Stimulated activated CD8-positive, alpha-beta memory T cell treated with anti-CD3 and anti-CD28 coated beads, Interleukin-4, amount 100 ng/mL, for 1 hour (primary cell): ENCODE measurements at regions not wholly inside any gene's neighbourhood (a gene's known extent, or its start where the extent isn't known, plus 50 kb on each side); places are given as distances from the start of the nearest gene placed in this dataset.

Experiments
- DNase-seq, 2 donors: peaks; one replicate each; pipeline ENCODE4 v3.0.0-alpha.2; 2020; ENCODE audit warnings: low read depth in 2 of 2, low spot score in 1 of 2

DNA sequence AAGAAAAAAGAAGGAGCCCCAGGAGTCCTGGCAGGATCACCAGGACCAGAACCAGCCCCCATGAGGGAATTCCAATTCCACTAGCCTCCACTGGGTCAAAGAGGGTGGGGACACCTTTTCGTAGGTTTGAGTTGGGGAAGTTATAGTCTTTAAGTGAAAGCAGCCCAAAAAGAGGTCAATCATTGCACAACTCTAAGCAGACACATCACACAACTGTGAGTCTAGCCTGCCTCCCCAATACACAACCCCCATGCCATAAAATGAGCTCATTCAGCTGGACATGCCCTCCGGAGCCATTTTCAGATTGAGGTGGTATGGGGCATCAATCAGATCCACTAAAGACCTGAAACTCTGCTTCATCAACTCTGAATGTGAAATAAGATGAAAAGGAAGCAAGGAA lies 179.9 kb downstream of the NPHP4 start:
- DNase-seq = no peak

DNA sequence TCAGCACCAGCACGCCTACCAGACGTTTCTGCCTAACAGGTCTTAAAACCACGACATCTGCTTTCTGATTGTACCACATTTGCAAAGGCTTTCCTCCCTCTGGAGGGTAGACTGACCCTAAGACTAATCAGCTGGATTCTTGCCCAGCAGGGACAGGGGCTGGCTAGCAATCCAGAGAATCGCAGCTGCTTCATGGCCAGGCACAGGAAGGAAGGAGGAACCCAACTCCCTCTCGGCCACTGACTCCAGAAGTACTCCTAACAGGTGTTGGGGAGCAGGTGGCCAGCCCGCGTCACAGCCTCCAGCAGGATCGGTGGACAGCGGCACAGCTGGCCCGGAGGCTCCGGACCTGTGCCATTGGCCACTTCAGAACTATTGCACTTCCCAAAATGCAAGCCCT lies 180.8 kb downstream of the NPHP4 start:
- DNase-seq = no peak

DNA sequence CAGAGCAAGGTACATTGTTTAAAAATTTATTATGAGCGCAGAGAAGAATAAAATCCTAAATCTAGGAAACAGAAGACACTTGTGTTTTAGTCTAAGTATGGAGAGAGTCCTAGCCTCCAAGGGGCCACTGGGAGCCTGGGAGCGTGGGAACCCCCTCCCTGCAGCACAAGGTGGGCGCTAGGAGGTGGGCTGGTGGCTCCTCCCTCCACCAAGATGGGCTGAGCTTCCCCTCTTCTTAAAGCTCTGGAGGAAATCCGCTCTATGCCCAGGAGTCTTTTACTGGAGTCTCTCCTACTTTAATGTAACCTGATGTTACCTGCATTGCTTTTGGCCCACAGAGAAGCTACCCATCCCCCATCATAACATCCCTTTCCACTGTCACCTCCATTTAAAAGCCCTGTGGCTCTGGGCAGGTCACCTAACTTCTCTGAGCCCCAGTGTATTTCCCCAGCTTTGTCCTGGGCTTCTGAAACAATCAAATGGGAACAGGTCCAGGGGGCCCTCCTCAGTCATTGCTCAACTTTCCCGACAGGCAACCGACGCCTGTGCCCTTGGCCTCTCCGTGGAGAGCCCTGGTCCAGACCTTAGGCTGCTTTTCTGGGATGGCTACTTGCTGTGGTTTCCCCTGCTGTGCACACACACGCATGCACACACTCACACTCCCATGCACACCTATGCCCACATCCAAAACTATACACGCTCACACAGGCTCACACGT lies 181.5 kb downstream of the NPHP4 start:
- no peak for DNase-seq

DNA sequence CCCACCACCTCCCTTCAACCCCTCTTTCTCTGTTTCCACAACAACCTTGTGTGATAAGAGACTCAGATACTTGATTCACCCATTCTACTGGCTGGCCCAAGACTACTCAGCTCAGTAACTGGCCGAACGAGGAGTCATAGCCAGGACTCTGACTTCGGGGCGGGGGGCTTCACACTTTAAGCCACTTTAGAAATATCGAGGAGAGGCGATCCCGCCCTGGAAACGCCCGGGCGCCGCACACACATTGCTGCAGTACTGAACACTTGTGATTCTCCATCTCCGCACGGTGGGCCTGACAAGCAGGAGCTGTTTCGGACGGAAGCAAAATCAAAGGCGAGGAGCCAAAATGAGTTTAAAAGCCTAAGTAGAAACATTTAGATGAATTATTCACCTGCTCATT lies 182.1 kb downstream of the NPHP4 start:
- DNase-seq = no peak

DNA sequence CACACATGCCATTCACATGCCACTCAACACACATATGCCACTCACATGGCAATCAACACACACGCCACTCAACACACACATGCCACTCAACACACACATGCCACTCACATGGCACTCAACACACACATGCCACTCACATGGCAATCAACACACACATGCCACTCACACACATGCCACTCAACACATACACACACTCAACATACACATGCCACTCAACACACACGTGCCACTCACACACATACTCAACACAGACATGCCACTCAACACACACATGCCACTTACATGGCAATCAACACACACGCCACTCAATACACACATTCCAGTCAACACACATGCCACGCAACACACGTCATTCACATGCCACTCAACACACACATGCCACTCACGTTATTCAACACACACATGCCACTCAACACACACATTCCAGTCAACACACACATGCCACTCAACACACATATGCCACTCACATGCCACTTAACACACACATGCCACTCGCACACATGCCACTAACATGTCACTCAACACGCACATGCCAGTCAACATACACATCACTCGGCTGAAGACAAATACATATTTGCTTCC lies 182.9 kb downstream of the NPHP4 start:
- no peak for DNase-seq

DNA sequence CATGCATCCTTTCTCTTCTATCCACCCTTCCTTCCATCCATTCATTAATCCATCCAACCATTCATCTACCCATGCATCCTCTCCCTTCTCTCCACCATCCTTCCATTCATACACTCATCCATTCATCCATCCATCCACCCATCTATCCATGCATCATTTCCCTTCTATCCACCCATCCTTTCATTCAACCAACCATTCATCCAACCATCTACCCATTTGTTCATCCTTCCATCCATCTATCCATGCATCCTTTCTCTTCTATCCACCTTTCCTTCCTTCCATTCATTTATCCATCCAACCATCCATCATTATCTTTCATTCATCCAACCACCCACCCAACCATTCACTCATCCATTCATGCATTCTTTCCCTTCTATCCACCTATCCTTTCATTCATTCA lies 188.4 kb downstream of the NPHP4 start:
- DNase-seq = no peak

DNA sequence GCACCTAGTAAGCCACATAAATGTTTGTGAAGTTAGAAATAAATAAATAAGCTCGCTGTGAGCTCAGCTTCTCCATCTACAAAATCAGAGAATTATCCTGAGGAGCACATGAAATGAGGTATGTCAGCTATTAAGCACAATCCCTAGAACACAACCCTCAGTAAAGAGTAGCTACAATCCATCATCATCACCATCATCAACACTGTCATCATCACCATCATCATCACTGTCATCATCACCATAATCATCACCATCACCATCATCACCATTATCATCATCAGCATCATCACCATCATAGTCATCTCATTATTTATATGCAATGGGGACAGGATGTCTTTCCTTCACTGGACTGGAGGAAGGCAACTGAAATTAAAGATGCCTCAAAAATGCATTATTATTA lies 189.6 kb downstream of the NPHP4 start:
- no peak for DNase-seq

DNA sequence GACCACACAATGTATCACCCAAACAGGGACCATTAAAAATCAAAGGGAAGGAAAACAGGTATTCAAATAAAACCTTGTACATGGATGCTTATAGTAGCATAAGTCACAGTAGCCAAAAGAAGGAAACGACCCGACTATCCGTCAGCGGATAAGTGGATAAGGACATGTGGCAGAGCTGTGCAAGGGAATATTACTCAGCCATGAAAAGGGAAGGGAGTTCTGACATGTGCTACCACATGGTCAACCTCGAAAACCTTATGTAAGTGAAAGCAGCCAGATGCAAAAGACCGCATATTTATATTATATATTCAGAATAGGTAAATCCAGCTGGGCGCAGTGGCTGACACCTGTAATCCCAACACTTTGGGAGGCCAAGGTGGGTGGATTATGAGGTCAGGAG lies 193.3 kb downstream of the NPHP4 start:
- no peak for DNase-seq

DNA sequence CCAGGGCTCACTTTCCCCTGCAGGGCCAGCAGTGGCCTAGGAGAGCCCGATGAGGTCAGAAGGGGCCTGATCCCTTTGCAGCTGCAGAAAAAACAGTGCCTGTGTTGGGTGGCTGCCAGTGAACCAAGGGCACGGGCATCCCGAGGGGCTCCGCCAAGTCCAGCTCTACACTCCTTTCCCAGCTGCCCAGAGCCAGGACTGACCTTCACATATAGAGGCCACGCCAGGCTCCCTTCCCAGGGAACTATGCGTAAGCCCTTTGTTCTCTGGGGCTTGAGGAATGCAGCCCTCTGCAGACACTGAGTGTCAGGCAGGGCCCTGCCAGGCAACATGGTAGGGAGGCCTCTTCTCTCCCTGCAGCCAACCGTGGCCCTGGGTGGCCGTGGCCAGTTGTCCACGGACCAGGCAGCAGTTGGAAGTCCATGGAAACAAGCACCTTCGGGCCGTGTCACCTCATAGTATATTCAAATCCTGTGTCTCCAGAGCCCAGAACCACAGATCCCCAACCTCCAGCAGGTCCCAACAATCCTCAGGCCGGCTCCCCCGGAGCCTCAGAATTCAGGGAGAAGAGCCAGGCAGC lies 194.0 kb downstream of the NPHP4 start:
- no peak for DNase-seq

DNA sequence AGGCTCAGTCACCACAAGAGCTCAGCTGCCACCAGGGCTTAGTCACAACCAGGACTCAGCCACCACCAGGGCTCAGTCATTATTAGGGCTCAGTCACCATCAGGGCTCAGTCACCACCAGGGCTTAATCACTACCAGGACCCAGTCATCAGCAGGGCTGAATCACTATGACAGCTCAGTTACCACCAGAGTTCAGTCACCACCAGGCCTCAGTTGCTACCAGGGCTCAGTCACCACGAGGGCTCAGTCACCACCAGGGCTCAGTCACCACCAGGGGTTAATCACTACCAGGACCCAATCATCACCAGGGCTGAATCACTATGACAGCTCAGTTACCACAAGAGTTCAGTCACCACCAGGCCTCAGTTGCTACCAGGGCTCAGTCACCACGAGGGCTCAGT lies 196.2 kb downstream of the NPHP4 start:
- no peak for DNase-seq

DNA sequence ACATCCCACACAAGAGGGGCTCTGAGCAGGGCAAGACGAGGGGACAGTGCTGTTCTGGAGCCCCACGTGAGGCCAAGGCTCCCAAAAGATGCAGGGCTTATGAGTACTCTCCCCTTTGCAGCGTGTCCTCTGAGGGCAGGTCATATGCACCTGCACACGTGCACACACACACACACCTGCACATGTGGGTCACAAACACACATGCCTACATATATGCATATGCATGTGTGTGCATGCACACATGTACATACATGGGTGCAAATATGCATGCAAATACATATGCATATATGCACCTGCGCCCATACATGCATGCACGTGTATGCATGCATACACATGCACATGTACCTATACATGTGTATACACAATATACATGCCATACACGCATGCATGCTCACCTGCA lies 197.9 kb downstream of the NPHP4 start:
- DNase-seq = no peak

DNA sequence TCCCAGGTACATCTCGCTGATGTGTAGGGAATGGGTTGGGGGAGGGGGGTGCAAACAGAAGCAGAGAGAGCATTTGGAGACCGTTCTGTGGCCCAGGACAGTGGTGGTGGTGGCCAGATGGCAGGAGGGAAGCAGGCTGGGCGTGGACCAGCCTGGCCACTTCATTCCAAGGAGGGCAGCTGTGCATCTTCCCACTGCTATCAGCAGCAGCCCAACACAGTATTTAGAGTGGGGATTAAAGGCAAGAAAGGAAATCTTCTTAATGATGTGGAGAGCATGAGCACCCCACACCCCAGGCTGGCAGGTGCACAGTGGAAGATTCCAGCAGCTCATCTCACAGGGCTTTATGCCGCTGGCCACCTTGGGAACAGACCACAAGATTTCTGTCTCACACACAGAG lies 198.7 kb downstream of the NPHP4 start:
- no peak for DNase-seq

DNA sequence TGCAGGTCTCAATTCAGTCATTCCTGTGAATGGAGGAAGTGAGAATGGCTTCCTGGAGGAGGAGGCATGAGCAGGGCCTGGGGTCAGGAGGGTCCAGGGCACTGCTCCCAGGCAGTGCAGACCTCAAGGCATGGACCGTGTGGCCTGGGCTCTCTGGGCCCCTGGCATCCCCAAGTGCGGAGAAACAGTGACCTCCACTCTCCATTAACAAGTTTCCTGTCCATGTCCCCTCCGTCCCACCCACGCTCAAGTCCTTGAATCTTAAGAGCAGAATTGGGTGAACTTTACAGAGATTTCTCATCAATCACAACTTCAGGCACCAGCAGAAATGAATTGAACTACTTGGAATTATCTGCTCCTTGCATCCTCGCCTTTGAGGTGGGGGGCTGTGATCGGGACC lies 211.1 kb downstream of the NPHP4 start:
- no peak for DNase-seq

DNA sequence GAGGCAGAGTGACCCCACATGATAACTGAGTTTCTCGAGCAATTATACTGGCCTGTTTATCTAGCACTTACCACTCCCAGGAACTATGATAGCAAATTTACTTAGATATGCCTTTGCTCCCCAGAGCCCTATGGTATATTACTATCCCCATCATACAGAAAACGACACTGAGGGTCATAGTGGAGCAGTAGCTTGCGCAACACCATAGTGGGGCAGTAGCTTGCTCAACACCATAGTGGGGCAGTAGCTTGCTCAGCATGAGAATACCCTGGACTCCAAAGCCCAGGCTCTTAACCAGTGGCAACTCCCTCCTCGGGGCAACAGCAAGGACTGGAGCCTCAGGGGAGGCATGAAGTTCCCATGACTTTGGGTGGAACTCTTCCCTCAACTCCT lies 211.9 kb downstream of the NPHP4 start:
- DNase-seq = no peak

DNA sequence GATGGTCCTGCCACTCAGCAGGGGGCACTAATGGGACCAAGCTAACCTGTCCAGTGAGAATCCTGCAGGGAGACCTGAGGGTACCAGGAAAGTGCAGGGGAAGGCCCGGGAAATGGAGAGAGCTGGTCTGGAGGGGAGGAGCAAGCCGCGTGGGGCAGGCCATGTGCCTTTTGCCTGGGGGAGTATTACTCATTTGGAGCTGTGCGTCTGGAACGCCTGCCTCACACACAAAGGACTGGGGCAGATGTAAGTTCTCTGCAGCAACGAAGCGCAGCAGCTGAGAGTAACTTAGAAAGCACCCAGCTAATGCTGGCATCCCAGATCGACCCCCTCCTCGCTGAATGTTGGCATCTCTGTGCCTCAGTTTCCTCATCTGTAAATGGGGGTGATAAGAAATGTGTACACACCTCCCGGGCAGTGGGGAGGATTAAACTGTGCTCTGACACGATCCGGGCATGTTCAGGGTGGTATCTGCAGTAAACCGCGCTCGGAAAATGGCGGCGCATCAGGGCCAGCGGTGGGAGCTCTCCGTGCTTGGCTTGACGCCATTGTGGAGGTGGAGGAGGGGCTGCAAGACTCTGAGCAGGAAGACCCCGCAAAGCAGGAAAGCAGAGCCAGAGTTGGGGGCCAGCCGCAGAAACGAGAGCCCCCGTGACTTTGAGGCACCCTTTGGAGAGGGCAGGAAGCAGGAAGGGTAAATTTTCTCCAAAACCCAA lies 212.5 kb downstream of the NPHP4 start:
- no peak for DNase-seq

DNA sequence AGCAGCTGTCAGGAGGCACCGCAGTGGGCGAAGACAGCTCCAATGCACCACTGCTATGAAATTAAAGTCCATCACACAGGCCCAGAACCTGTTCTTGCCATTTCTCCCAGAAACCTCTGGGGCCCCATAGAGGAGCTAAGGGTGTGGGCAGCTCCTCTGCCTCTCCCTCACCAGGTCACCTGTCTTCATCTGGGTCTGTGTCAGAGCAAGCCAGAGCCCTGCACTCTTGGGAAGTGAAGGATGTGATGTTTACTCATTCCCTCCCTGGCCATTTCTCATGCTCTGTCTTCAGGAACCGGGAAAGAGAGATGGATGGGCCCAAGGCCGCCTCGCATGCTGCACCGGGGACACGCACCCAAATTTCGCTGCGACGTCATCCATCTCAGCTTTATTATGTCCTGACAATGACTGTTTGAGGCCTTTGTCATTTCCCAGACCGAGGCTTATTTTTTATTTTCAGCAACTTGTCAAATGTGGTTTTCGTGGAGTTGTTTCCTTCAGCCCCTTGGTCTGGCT lies 216.1 kb downstream of the NPHP4 start:
- no peak for DNase-seq

DNA sequence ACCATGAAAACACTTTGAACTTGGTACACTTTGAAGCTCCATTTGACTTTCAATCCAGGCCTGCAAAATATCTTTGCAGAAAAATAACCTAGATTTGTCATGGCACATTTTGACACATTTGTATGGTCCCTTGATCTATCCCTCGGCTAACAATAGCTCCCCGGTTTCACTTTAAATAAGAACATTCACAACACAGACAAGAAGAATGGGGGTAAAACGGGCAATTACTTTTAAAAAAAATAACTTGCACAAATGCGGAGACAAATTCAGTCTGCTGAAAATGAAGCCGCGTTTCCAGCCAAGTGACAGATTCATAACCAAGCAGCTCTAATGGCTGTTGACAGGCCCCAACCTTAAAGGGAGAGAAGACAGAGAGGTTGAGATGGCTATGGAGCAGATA lies 218.2 kb downstream of the NPHP4 start:
- DNase-seq = no peak

DNA sequence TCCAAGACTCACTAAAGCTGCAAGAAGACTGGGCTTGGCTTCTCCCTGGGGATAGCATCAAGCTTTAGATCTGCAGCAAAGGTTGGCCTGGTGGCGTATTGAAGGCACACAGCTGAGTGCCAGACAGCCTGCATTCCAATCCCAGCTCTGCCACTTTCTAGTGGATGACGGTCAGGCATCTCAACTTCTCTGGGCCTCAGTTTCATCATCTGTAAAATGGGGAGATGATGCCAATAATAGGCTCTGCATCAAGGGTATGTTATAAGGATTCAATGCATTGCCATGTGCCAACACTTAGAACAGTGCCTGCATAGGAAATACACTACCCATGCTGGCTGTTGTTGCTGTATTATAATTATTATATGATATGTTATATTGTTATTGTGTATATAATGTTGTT lies 220.4 kb downstream of the NPHP4 start:
- no peak for DNase-seq

DNA sequence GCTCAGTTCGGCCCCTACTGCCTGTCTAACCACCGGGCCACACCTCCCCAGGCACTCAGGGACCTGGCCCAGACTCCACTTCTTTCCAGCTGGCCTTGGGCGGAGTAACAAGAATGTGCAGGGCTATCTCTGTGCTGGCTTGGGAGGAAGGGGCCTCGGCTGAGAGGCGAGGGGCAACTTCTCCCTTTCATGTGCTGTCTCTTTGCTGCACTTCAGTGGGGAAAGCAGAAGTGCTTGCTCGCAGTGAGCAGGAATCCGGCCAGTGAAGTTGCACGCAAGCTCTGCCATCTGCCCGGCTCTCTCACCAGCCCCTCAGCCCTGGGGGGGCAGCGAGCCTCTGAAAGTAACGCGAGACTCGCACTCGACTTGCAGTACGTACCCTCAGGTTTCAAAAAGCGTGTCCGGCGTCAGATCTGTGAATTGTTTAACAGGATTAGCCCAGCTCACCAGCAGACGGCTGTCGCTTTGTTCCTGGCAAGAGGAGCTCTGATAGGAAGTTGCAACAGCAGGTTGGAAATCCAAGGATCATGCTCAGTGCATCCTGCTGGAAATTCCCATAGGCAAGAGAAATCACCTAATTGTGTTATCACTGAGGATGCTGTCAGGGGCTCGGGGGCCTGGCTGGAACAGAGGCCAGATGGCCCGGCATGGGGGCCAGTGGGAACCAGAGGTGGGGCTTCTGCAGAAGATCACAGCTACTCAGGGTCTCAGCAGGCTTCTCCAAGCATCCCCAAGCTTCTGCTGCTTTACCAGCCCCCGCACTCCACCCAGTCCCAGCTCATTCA lies 221.1 kb downstream of the NPHP4 start:
- DNase-seq = no peak

DNA sequence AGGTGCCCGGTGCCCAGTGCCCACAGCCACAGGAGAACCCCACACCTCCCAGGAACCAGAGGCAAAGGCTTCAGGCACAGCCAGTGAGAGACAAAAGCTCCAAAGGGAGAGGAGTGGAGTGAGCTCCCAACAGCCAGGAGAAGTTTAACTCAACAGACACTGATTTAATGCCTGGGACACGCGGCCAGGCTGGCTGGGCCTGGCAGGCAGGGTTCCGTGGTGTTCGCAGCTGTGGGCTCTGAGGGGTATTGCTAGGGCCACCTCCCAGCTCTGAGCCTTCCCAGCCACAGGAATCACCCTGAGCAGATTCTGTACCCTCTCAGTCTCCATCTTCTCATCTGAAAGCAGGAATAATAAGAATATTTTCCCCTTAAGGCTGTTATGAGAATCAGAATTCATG lies 222.5 kb downstream of the NPHP4 start:
- no peak for DNase-seq

DNA sequence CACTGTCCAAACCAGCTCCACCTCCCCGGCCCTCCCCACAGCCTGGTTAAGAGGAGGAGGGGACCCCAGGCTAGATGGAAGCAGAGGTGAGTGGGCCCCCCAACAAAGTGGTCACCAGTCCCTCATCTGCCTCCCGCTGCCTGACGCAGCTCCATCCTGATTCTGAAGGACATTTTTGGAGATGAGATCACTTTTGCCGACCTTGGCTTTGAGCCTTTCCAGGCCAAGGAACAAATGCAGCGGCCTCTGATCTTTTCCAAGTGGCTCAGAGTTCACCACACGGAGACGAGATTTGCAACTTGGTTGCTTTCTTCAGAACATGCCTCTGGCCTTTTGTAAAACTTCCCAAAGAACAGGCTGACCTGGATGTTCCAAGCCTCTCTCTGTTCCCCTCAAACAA lies 223.1 kb downstream of the NPHP4 start:
- no peak for DNase-seq
